ENCODE measurements at regions not wholly inside any gene's neighbourhood (a gene's known extent, or its start where the extent isn't known, plus 50 kb on each side); places are given as distances from the start of the nearest gene placed in this dataset.

DNA sequence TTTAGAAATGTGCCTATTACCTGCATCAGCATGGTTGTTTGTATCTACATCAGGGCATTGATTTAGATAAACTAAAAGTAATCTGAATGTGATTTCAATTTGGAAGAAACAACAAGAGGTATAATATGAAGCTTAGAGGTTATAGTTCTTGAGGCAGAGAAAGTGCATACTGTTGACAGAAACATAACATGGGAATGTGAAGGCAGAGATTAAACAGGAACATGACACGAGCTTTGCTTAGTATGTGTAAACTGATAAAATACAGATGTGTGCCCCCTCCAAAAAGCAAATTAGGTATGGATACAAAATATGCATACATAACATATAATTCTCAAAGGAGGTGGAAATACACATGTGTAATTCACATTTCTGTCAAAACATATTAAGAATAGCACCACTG lies 1180.2 kb upstream of the ADGRL3 start (continued):
- TF ChIP-seq, protein P1, sequence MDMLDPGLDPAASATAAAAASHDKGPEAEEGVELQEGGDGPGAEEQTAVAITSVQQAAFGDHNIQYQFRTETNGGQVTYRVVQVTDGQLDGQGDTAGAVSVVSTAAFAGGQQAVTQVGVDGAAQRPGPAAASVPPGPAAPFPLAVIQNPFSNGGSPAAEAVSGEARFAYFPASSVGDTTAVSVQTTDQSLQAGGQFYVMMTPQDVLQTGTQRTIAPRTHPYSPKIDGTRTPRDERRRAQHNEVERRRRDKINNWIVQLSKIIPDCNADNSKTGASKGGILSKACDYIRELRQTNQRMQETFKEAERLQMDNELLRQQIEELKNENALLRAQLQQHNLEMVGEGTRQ (IDR thresholded peaks at IDR 0.05; ENCODE audit: low read depth, low read length): no peak
- TF ChIP-seq, protein P1 (CRISPR knock-in tag; IDR thresholded peaks at IDR 0.05; ENCODE audit: borderline replicate concordance): no peak

DNA sequence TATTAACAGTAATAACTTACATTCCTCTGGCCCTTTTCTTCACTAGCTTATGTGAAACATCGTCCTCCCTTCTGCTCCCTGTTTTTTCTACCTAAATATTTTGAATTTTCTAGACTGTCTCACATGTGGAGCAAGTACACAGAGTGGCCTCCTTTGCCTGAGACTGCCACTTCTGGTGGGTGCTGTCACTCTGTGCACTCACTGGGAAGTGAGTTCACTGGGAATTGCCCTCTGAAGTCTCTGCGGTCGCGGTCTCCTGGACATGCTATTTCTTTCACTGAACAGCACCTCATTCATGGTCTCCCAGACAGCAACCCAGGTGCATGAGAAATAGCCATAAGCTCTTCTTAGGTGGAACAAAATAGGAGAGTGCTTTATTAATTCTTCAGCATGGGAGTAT lies 1179.7 kb upstream of the ADGRL3 start:
- no TSS peak for BruUV-seq (replicated peaks)
- Histone ChIP-seq H3K27me3 (ENCODE audit: control insufficient read depth in 1 of 2, insufficient read depth in 2 of 2, low read length in 2 of 2) (no peaks in the 10 kb centered on the region), H3K79me2 (ENCODE audit: insufficient read depth, low read length) (no peaks in the 10 kb centered on the region), H3K4me2 (ENCODE audit: low read depth, low read length) (no peak overlapping the region), H3K9ac (ENCODE audit: insufficient read depth, low read depth, low read length) (no peak overlapping the region), H3K4me3 (replicated peaks in 1 of 3; ENCODE audit: insufficient read depth in 1 of 3, low read depth in 2 of 3, low read length in 3 of 3) (no peak overlapping the region), H3K27ac (ENCODE audit: extremely low read length, insufficient read depth, low read length) (no peak overlapping the region), H2AFZ (ENCODE audit: low read length) (no peak overlapping the region), H3K4me1 (ENCODE audit: insufficient read depth, low read length) (no peaks in the 10 kb centered on the region), H3K9me3 (ENCODE audit: low read length) (no peaks in the 10 kb centered on the region), H3K36me3 (replicated peaks in 1 of 2; ENCODE audit: control insufficient read depth in 1 of 2, insufficient read depth in 2 of 2, low read length in 2 of 2) (no peaks in the 10 kb centered on the region), H4K20me1 (ENCODE audit: insufficient read depth, low read length) (no peaks in the 10 kb centered on the region)
- ChIA-PET CTCF (ENCODE audit: low intra/inter-chr PET ratio, low total read pairs) (no interaction called here), POLR2A (no interaction called here)
- WGBS (ENCODE audit: low lambda C conversion rate): 30% methylated on average over 4 of the region's 4 CpGs
- intact Hi-C loops (cut with micrococcal nuclease; ENCODE audit: unreplicated experiment): no loop called here
- ATAC-seq (no peak), DNase-seq (ENCODE audit: low spot score) (no peak), FAIRE-seq (no peak)
- in situ Hi-C loops (cut with HindIII; ENCODE audit: extremely low pct_ligation_motif_present, low pct_unique_long_range_greater_than_20kb): no loop called here
- TF ChIP-seq AKAP8 (CRISPR knock-in tag; IDR thresholded peaks at IDR 0.05) (no peak), ZSCAN25 (CRISPR knock-in tag; IDR thresholded peaks at IDR 0.05) (no peak), RFX5 (IDR thresholded peaks at IDR 0.05; ENCODE audit: low read depth, low read length) (no peak), REL (CRISPR knock-in tag; conservative IDR thresholded peaks at IDR 0.05) (no peak), HNRNPUL1 (IDR thresholded peaks at IDR 0.05; ENCODE audit: low read depth, low read length) (no peak)
- TF ChIP-seq, protein P2, sequence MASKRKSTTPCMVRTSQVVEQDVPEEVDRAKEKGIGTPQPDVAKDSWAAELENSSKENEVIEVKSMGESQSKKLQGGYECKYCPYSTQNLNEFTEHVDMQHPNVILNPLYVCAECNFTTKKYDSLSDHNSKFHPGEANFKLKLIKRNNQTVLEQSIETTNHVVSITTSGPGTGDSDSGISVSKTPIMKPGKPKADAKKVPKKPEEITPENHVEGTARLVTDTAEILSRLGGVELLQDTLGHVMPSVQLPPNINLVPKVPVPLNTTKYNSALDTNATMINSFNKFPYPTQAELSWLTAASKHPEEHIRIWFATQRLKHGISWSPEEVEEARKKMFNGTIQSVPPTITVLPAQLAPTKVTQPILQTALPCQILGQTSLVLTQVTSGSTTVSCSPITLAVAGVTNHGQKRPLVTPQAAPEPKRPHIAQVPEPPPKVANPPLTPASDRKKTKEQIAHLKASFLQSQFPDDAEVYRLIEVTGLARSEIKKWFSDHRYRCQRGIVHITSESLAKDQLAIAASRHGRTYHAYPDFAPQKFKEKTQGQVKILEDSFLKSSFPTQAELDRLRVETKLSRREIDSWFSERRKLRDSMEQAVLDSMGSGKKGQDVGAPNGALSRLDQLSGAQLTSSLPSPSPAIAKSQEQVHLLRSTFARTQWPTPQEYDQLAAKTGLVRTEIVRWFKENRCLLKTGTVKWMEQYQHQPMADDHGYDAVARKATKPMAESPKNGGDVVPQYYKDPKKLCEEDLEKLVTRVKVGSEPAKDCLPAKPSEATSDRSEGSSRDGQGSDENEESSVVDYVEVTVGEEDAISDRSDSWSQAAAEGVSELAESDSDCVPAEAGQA (IDR thresholded peaks at IDR 0.05; ENCODE audit: low read depth): no peak
- TF ChIP-seq, protein P2 (CRISPR knock-in tag; IDR thresholded peaks at IDR 0.05; ENCODE audit: borderline replicate concordance): no peak
- TF ChIP-seq, protein P3, sequence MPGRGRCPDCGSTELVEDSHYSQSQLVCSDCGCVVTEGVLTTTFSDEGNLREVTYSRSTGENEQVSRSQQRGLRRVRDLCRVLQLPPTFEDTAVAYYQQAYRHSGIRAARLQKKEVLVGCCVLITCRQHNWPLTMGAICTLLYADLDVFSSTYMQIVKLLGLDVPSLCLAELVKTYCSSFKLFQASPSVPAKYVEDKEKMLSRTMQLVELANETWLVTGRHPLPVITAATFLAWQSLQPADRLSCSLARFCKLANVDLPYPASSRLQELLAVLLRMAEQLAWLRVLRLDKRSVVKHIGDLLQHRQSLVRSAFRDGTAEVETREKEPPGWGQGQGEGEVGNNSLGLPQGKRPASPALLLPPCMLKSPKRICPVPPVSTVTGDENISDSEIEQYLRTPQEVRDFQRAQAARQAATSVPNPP (CRISPR knock-in tag; IDR thresholded peaks at IDR 0.05): no peak
- TF ChIP-seq, protein P4, sequence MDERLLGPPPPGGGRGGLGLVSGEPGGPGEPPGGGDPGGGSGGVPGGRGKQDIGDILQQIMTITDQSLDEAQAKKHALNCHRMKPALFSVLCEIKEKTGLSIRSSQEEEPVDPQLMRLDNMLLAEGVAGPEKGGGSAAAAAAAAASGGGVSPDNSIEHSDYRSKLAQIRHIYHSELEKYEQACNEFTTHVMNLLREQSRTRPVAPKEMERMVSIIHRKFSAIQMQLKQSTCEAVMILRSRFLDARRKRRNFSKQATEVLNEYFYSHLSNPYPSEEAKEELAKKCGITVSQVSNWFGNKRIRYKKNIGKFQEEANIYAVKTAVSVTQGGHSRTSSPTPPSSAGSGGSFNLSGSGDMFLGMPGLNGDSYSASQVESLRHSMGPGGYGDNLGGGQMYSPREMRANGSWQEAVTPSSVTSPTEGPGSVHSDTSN (CRISPR knock-in tag; IDR thresholded peaks at IDR 0.05): no peak
- TF ChIP-seq, protein P5, sequence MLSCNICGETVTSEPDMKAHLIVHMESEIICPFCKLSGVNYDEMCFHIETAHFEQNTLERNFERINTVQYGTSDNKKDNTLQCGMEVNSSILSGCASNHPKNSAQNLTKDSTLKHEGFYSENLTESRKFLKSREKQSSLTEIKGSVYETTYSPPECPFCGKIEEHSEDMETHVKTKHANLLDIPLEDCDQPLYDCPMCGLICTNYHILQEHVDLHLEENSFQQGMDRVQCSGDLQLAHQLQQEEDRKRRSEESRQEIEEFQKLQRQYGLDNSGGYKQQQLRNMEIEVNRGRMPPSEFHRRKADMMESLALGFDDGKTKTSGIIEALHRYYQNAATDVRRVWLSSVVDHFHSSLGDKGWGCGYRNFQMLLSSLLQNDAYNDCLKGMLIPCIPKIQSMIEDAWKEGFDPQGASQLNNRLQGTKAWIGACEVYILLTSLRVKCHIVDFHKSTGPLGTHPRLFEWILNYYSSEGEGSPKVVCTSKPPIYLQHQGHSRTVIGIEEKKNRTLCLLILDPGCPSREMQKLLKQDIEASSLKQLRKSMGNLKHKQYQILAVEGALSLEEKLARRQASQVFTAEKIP (CRISPR knock-in tag; IDR thresholded peaks at IDR 0.05; ENCODE audit: borderline replicate concordance): no peak
